GM04504 (cell line): ENCODE measurements at regions not wholly inside any gene's neighbourhood (a gene's known extent, or its start where the extent isn't known, plus 50 kb on each side); places are given as distances from the start of the nearest gene placed in this dataset.

Source experiments
- DNase-seq: peaks from one replicate; pipeline ENCODE4 v3.0.0-alpha.2; 2012; ENCODE audit warnings: low read depth

GRCh38 chr2:216575465-216575864, 57.8 kb upstream of the IGFBP2 start:
- no peak for DNase-seq

DNA sequence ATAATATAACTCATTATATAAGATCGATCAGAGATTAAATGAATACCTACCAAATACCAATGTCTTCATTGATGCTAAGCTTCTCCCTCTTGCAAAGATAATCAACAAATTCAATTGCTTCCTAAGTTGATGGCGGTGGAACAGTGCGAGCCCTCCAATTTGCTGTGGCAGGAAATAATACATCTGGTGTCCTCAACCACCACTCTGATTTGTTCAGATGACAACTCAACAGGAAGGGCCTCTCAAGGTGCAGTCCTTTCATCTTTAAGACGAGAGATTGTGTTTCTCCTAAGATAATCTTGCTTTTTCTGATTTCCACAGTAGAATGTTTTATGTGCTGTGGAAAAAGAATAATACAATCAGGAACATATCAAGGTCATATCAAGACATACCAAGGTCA, 56.6 kb upstream of the IGFBP2 start:
- DNase-seq = no peak

DNA sequence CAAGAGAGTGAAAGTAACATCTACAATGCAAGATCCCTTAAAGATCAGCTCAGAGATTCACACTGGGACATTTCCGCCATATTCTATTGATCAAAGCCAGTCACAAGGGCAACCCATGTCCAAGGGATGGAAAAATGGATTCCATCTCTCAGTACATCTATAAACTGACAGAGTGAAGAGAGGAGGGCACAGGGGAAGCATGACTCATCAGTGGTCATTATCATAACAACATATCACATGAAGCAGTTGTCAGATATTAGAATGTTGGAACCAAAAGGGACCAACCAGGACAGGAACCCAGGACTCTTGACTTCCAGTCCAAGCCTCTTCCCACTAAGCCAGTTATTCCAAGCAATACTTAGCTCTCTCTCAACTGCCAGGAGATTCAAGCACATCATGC, 54.9 kb upstream of the IGFBP2 start:
- no peak for DNase-seq

DNA sequence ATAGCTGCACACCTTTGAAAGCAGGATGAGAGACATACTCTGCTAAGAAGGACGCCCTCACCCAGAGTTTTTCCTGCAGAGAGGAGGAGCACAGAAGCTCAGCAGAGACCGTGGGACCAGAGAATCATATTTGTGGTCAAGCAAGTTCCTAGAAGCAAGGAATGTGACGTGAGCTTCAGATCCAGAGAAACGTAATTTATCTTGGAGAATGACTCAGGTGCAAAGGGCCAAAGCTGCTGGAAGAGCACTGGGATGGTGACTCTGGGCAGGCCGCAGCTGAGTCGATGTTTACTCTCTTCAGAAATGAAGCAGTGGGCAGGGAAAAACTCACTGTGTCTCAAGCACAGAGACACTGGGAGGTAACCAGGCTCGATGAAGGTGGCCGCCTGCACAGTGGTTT, 50.1 kb upstream of the IGFBP2 start:
- peak; percentile 53 for DNase-seq
